ENCODE measurements at regions not wholly inside any gene's neighbourhood (a gene's known extent, or its start where the extent isn't known, plus 50 kb on each side); places are given as distances from the start of the nearest gene placed in this dataset.
A peak's percentile ranks its signal among the peaks of the same experiment; 100 is the strongest.

- H3K9me3 ChIP-seq (ENCODE audit: control insufficient read depth, low read length) = no peaks in the 10 kb centered on the region
- H3K9ac ChIP-seq (ENCODE audit: low read length) = no peak overlapping the region
- DNase-seq (ENCODE audit: low read depth) = peak; percentile 70
- peaks cover 9% of the 10 kb centered on the region for H3K36me3 ChIP-seq (ENCODE audit: control insufficient read depth, insufficient read depth, low read length, severe bottlenecking)
- peaks cover 26% of the 10 kb centered on the region for H3K4me1 ChIP-seq (ENCODE audit: control insufficient read depth, insufficient read depth, low read length)
- H3K4me3 ChIP-seq (ENCODE audit: low read length) = no peak overlapping the region
- no peaks in the 10 kb centered on the region for H3K27me3 ChIP-seq (replicated peaks; ENCODE audit: control insufficient read depth, insufficient read depth, low read length)
These were observed 211.1 kb upstream of the RGS6 start for GRCh38 chr14:71720978-71721624.

- Histone ChIP-seq H3K36me3 (ENCODE audit: control insufficient read depth, insufficient read depth, low read length, severe bottlenecking) (peaks cover 9% of the 10 kb centered on the region), H3K4me1 (ENCODE audit: control insufficient read depth, insufficient read depth, low read length) (peaks cover 27% of the 10 kb centered on the region), H3K9ac (ENCODE audit: low read length) (no peak overlapping the region), H3K9me3 (ENCODE audit: control insufficient read depth, low read length) (no peaks in the 10 kb centered on the region), H3K4me3 (ENCODE audit: low read length) (no peak overlapping the region), H3K27me3 (replicated peaks; ENCODE audit: control insufficient read depth, insufficient read depth, low read length) (no peaks in the 10 kb centered on the region)
- DNase-seq (ENCODE audit: low read depth) = no peak
These were observed 210.4 kb upstream of the RGS6 start for GRCh38 chr14:71721791-71722190.

- Histone ChIP-seq H3K9ac (ENCODE audit: low read length) (no peak overlapping the region), H3K36me3 (ENCODE audit: control insufficient read depth, insufficient read depth, low read length, severe bottlenecking) (peaks cover 9% of the 10 kb centered on the region), H3K4me3 (ENCODE audit: low read length) (no peak overlapping the region), H3K4me1 (ENCODE audit: control insufficient read depth, insufficient read depth, low read length) (peaks cover 28% of the 10 kb centered on the region), H3K27me3 (replicated peaks; ENCODE audit: control insufficient read depth, insufficient read depth, low read length) (no peaks in the 10 kb centered on the region), H3K9me3 (ENCODE audit: control insufficient read depth, low read length) (no peaks in the 10 kb centered on the region)
- no peak for DNase-seq (ENCODE audit: low read depth)
These were observed 209.3 kb upstream of the RGS6 start for GRCh38 chr14:71722885-71723284.

GRCh38 chr14:71725922-71726579 is 206.2 kb upstream of the RGS6 start:
- DNase-seq (ENCODE audit: low read depth) = peak; percentile 90
- no peaks in the 10 kb centered on the region for H3K27me3 ChIP-seq (replicated peaks; ENCODE audit: control insufficient read depth, insufficient read depth, low read length)
- H3K4me3 ChIP-seq (ENCODE audit: low read length) = no peak overlapping the region
- peaks cover 27% of the 10 kb centered on the region for H3K4me1 ChIP-seq (ENCODE audit: control insufficient read depth, insufficient read depth, low read length)
- no peak overlapping the region for H3K9ac ChIP-seq (ENCODE audit: low read length)
- peaks cover 16% of the 10 kb centered on the region for H3K36me3 ChIP-seq (ENCODE audit: control insufficient read depth, insufficient read depth, low read length, severe bottlenecking)
- no peaks in the 10 kb centered on the region for H3K9me3 ChIP-seq (ENCODE audit: control insufficient read depth, low read length)

- Histone ChIP-seq H3K27me3 (replicated peaks; ENCODE audit: control insufficient read depth, insufficient read depth, low read length) (no peaks in the 10 kb centered on the region), H3K4me1 (ENCODE audit: control insufficient read depth, insufficient read depth, low read length) (peaks cover 22% of the 10 kb centered on the region), H3K9ac (ENCODE audit: low read length) (no peak overlapping the region), H3K36me3 (ENCODE audit: control insufficient read depth, insufficient read depth, low read length, severe bottlenecking) (peaks cover 16% of the 10 kb centered on the region), H3K9me3 (ENCODE audit: control insufficient read depth, low read length) (no peaks in the 10 kb centered on the region), H3K4me3 (ENCODE audit: low read length) (no peak overlapping the region)
- peak; percentile 61 for DNase-seq (ENCODE audit: low read depth)
These were observed 205.6 kb upstream of the RGS6 start for GRCh38 chr14:71726580-71727021.

GRCh38 chr14:71728386-71728785 is 203.8 kb upstream of the RGS6 start:
- H3K36me3 ChIP-seq (ENCODE audit: control insufficient read depth, insufficient read depth, low read length, severe bottlenecking) = peaks cover 16% of the 10 kb centered on the region
- H3K4me3 ChIP-seq (ENCODE audit: low read length) = no peak overlapping the region
- H3K4me1 ChIP-seq (ENCODE audit: control insufficient read depth, insufficient read depth, low read length) = peaks cover 20% of the 10 kb centered on the region
- no peaks in the 10 kb centered on the region for H3K27me3 ChIP-seq (replicated peaks; ENCODE audit: control insufficient read depth, insufficient read depth, low read length)
- H3K9me3 ChIP-seq (ENCODE audit: control insufficient read depth, low read length) = no peaks in the 10 kb centered on the region
- no peak for DNase-seq (ENCODE audit: low read depth)
- H3K9ac ChIP-seq (ENCODE audit: low read length) = no peak overlapping the region

GRCh38 chr14:71729596-71729995 is 202.6 kb upstream of the RGS6 start:
- H3K4me1 ChIP-seq (ENCODE audit: control insufficient read depth, insufficient read depth, low read length) = peaks cover 27% of the 10 kb centered on the region
- H3K9ac ChIP-seq (ENCODE audit: low read length) = no peak overlapping the region
- H3K27me3 ChIP-seq (replicated peaks; ENCODE audit: control insufficient read depth, insufficient read depth, low read length) = no peaks in the 10 kb centered on the region
- no peak overlapping the region for H3K4me3 ChIP-seq (ENCODE audit: low read length)
- no peaks in the 10 kb centered on the region for H3K9me3 ChIP-seq (ENCODE audit: control insufficient read depth, low read length)
- peaks cover 19% of the 10 kb centered on the region for H3K36me3 ChIP-seq (ENCODE audit: control insufficient read depth, insufficient read depth, low read length, severe bottlenecking)
- no peak for DNase-seq (ENCODE audit: low read depth)

- peaks cover 16% of the 10 kb centered on the region for H3K36me3 ChIP-seq (ENCODE audit: control insufficient read depth, insufficient read depth, low read length, severe bottlenecking)
- no peak overlapping the region for H3K4me3 ChIP-seq (ENCODE audit: low read length)
- DNase-seq (ENCODE audit: low read depth) = no peak
- no peak overlapping the region for H3K9ac ChIP-seq (ENCODE audit: low read length)
- peaks cover 25% of the 10 kb centered on the region for H3K4me1 ChIP-seq (ENCODE audit: control insufficient read depth, insufficient read depth, low read length)
- no peaks in the 10 kb centered on the region for H3K9me3 ChIP-seq (ENCODE audit: control insufficient read depth, low read length)
- no peaks in the 10 kb centered on the region for H3K27me3 ChIP-seq (replicated peaks; ENCODE audit: control insufficient read depth, insufficient read depth, low read length)
These were observed 201.8 kb upstream of the RGS6 start for GRCh38 chr14:71730471-71730870.

- Histone ChIP-seq H3K4me1 (ENCODE audit: control insufficient read depth, insufficient read depth, low read length) (peaks cover 19% of the 10 kb centered on the region), H3K9ac (ENCODE audit: low read length) (no peak overlapping the region), H3K27me3 (replicated peaks; ENCODE audit: control insufficient read depth, insufficient read depth, low read length) (no peaks in the 10 kb centered on the region), H3K36me3 (ENCODE audit: control insufficient read depth, insufficient read depth, low read length, severe bottlenecking) (peaks cover 21% of the 10 kb centered on the region), H3K4me3 (ENCODE audit: low read length) (no peak overlapping the region), H3K9me3 (ENCODE audit: control insufficient read depth, low read length) (no peaks in the 10 kb centered on the region)
- no peak for DNase-seq (ENCODE audit: low read depth)
These were observed 201.1 kb upstream of the RGS6 start for GRCh38 chr14:71731096-71731495.

- H3K4me1 ChIP-seq (ENCODE audit: control insufficient read depth, insufficient read depth, low read length) = peaks cover 11% of the 10 kb centered on the region
- peaks cover 38% of the 10 kb centered on the region for H3K36me3 ChIP-seq (ENCODE audit: control insufficient read depth, insufficient read depth, low read length, severe bottlenecking)
- no peak overlapping the region for H3K4me3 ChIP-seq (ENCODE audit: low read length)
- peak overlapping the region; percentile 37 for H3K9ac ChIP-seq (ENCODE audit: low read length)
- no peaks in the 10 kb centered on the region for H3K27me3 ChIP-seq (replicated peaks; ENCODE audit: control insufficient read depth, insufficient read depth, low read length)
- DNase-seq (ENCODE audit: low read depth) = peak; percentile 66
- H3K9me3 ChIP-seq (ENCODE audit: control insufficient read depth, low read length) = no peaks in the 10 kb centered on the region
These were observed 198.9 kb upstream of the RGS6 start for GRCh38 chr14:71733210-71733883.

- Histone ChIP-seq H3K9ac (ENCODE audit: low read length) (no peak overlapping the region), H3K4me1 (ENCODE audit: control insufficient read depth, insufficient read depth, low read length) (peaks cover 11% of the 10 kb centered on the region), H3K9me3 (ENCODE audit: control insufficient read depth, low read length) (no peaks in the 10 kb centered on the region), H3K4me3 (ENCODE audit: low read length) (no peak overlapping the region), H3K27me3 (replicated peaks; ENCODE audit: control insufficient read depth, insufficient read depth, low read length) (no peaks in the 10 kb centered on the region), H3K36me3 (ENCODE audit: control insufficient read depth, insufficient read depth, low read length, severe bottlenecking) (peaks cover 44% of the 10 kb centered on the region)
- DNase-seq (ENCODE audit: low read depth) = no peak
These were observed 198.2 kb upstream of the RGS6 start for GRCh38 chr14:71734076-71734475.
